ENCODE measurements at regions not wholly inside any gene's neighbourhood (a gene's known extent, or its start where the extent isn't known, plus 50 kb on each side); places are given as distances from the start of the nearest gene placed in this dataset.

- in situ Hi-C loops (cut with HindIII; ENCODE audit: low sequenced_read_pairs): no loop called here
Observed at GRCh38 chr6:140940251-140940925, 1192.3 kb upstream of the GJE1 start.

- in situ Hi-C loops (cut with HindIII; ENCODE audit: low sequenced_read_pairs): no loop called here
Observed at GRCh38 chr6:140932909-140933308, 1199.8 kb upstream of the GJE1 start.

GRCh38 chr6:140931581-140931980 lies 1201.1 kb upstream of the GJE1 start:
- in situ Hi-C loops (cut with HindIII; ENCODE audit: low sequenced_read_pairs): no loop called here

GRCh38 chr6:140929121-140929520 lies 1203.6 kb upstream of the GJE1 start:
- in situ Hi-C loops (cut with HindIII; ENCODE audit: low sequenced_read_pairs): no loop called here

GRCh38 chr6:140923048-140923447 lies 1209.7 kb upstream of the GJE1 start:
- in situ Hi-C loops (cut with HindIII; ENCODE audit: low sequenced_read_pairs): no loop called here

- in situ Hi-C loops (cut with HindIII; ENCODE audit: low sequenced_read_pairs): no loop called here
Observed at GRCh38 chr6:140921366-140922226, 1211.1 kb upstream of the GJE1 start.

GRCh38 chr6:140917911-140918310 lies 1214.8 kb upstream of the GJE1 start:
- in situ Hi-C loops (cut with HindIII; ENCODE audit: low sequenced_read_pairs): no loop called here

GRCh38 chr6:140915551-140915950 lies 1217.2 kb upstream of the GJE1 start:
- in situ Hi-C loops (cut with HindIII; ENCODE audit: low sequenced_read_pairs): no loop called here

- in situ Hi-C loops (cut with HindIII; ENCODE audit: low sequenced_read_pairs): no loop called here
Observed at GRCh38 chr6:140915103-140915502, 1217.6 kb upstream of the GJE1 start.

- in situ Hi-C loops (cut with HindIII; ENCODE audit: low sequenced_read_pairs): no loop called here
Observed at GRCh38 chr6:140912686-140913085, 1220.0 kb upstream of the GJE1 start.

GRCh38 chr6:140909625-140910024 lies 1223.1 kb upstream of the GJE1 start:
- in situ Hi-C loops (cut with HindIII; ENCODE audit: low sequenced_read_pairs): no loop called here

- in situ Hi-C loops (cut with HindIII; ENCODE audit: low sequenced_read_pairs): no loop called here
Observed at GRCh38 chr6:140909156-140909555, 1223.6 kb upstream of the GJE1 start.

GRCh38 chr6:140908505-140908904 lies 1224.2 kb upstream of the GJE1 start:
- in situ Hi-C loops (cut with HindIII; ENCODE audit: low sequenced_read_pairs): no loop called here

GRCh38 chr6:140907235-140907634 lies 1225.5 kb upstream of the GJE1 start:
- in situ Hi-C loops (cut with HindIII; ENCODE audit: low sequenced_read_pairs): no loop called here

- in situ Hi-C loops (cut with HindIII; ENCODE audit: low sequenced_read_pairs): no loop called here
Observed at GRCh38 chr6:140905724-140906123, 1227.0 kb upstream of the GJE1 start.

- in situ Hi-C loops (cut with HindIII; ENCODE audit: low sequenced_read_pairs): no loop called here
Observed at GRCh38 chr6:140905050-140905449, 1227.7 kb upstream of the GJE1 start.

- in situ Hi-C loops (cut with HindIII; ENCODE audit: low sequenced_read_pairs): no loop called here
Observed at GRCh38 chr6:140897804-140898573, 1234.7 kb upstream of the GJE1 start.

- in situ Hi-C loops (cut with HindIII; ENCODE audit: low sequenced_read_pairs): no loop called here
Observed at GRCh38 chr6:140897349-140897748, 1235.4 kb upstream of the GJE1 start.

- in situ Hi-C loops (cut with HindIII; ENCODE audit: low sequenced_read_pairs): no loop called here
Observed at GRCh38 chr6:140893432-140893831, 1239.3 kb upstream of the GJE1 start.

GRCh38 chr6:140879946-140880345 lies 1252.8 kb upstream of the GJE1 start:
- in situ Hi-C loops (cut with HindIII; ENCODE audit: low sequenced_read_pairs): no loop called here

GRCh38 chr6:140874066-140874465 lies 1258.7 kb upstream of the GJE1 start:
- in situ Hi-C loops (cut with HindIII; ENCODE audit: low sequenced_read_pairs): no loop called here

- in situ Hi-C loops (cut with HindIII; ENCODE audit: low sequenced_read_pairs): no loop called here
Observed at GRCh38 chr6:140872885-140873284, 1259.8 kb upstream of the GJE1 start.
